Mucosa of descending colon (tissue), 3 donors: ENCODE measurements at regions not wholly inside any gene's neighbourhood (a gene's known extent, or its start where the extent isn't known, plus 50 kb on each side); places are given as distances from the start of the nearest gene placed in this dataset.

Experiments used
- ATAC-seq: fragments of 200-7000 bp; cut with Tn5 transposase; one replicate; pipeline ENCODE4 v1.9.1; 2020; ENCODE audit warnings: mild to moderate bottlenecking, moderate library complexity
- DNase-seq, 3 donors: peaks; one replicate each; pipeline ENCODE4 v3.0.0-alpha.2; 2020
- H3K36me3 ChIP-seq: fragments of 200-600 bp; one replicate; pipeline ENCODE4 v1.8.0; 2021; ENCODE audit warnings: low read depth, mild to moderate bottlenecking
- H3K4me1 ChIP-seq: fragments of 200-600 bp; one replicate; pipeline ENCODE4 v1.8.0; 2021; ENCODE audit warnings: low read depth, mild to moderate bottlenecking
- H3K4me3 ChIP-seq: fragments of 200-600 bp; one replicate; pipeline ENCODE4 v1.8.0; 2021; ENCODE audit warnings: mild to moderate bottlenecking
- H3K9me3 ChIP-seq: fragments of 200-600 bp; one replicate; pipeline ENCODE4 v1.8.0; 2021; ENCODE audit warnings: mild to moderate bottlenecking
- intact Hi-C, 2 donors: fragments of 100-400 bp; cut with DNase I in 1 of 2; cut with micrococcal nuclease in 1 of 2; formaldehyde crosslinking; loops; one replicate each; pipeline versions ENCODE4 v1.11.0 to v1.11.1; 2022; cut with DNase I, micrococcal nuclease
- TF ChIP-seq, protein P1 (sequence below): fragments of 200-600 bp; IDR thresholded peaks from one replicate; pipeline ENCODE4 v1.8.0; 2022; ENCODE audit warnings: antibody characterized with exemption, mild to moderate bottlenecking
- donor health status: DM: no; HTN: no; CAD: no; lungs with moderate emphysema.
- donor health status: DM: no; HTN: no; CAD: no.
- donor health status: DM: no; HTN: yes; CAD: no.

DNA sequence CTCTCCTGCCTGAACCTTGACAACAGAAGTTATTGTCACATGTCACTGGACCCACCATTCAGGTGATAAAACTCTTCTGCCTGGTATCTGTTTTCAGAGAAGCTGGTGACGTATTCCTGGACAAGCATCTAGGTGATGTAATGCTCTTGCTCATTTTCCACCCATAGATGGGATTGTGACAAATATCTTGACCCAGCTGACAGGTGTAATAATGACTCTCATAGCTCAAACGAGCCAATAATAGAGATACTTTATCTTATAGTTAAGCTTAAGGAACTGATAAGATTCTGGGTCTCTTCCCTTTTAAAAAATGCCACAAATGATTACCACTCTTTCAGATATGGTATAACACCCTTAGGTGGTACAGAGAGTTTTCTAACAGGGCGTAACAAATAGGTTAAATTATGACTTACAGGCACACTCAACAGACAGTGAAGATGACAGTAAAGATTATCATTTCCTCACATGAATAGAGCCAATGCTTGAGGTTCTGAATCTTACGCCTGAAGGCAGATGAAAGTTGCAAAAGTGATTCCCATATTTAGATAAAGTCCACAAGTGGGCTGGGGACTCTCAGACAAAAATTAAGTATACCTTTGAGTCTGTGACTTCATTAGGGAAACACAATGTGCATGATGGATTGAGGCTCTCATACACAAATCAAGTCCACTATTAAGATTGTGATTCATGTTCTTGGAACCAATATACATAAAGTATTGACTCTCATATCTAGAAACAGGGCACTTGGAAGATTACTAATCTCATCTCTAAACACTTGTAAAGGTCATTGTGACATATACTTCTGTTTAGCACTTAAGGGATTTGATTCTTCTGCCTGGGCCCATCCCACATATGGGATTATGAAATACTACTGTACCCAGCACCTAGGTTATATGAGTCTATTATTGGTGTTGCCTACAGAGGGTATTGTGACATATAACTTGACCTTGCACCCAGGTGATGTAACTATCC is 326.0 kb downstream of the RPS4Y2 start:
- intact Hi-C loops = no loop called here
- no peak for ATAC-seq
- DNase-seq = no peak
- Histone ChIP-seq H3K9me3 (no peaks in the 10 kb centered on the region), H3K4me1 (no peaks in the 10 kb centered on the region), H3K4me3 (no peak overlapping the region), H3K36me3 (no peaks in the 10 kb centered on the region)
- TF ChIP-seq, protein P1, sequence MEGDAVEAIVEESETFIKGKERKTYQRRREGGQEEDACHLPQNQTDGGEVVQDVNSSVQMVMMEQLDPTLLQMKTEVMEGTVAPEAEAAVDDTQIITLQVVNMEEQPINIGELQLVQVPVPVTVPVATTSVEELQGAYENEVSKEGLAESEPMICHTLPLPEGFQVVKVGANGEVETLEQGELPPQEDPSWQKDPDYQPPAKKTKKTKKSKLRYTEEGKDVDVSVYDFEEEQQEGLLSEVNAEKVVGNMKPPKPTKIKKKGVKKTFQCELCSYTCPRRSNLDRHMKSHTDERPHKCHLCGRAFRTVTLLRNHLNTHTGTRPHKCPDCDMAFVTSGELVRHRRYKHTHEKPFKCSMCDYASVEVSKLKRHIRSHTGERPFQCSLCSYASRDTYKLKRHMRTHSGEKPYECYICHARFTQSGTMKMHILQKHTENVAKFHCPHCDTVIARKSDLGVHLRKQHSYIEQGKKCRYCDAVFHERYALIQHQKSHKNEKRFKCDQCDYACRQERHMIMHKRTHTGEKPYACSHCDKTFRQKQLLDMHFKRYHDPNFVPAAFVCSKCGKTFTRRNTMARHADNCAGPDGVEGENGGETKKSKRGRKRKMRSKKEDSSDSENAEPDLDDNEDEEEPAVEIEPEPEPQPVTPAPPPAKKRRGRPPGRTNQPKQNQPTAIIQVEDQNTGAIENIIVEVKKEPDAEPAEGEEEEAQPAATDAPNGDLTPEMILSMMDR = no peak

DNA sequence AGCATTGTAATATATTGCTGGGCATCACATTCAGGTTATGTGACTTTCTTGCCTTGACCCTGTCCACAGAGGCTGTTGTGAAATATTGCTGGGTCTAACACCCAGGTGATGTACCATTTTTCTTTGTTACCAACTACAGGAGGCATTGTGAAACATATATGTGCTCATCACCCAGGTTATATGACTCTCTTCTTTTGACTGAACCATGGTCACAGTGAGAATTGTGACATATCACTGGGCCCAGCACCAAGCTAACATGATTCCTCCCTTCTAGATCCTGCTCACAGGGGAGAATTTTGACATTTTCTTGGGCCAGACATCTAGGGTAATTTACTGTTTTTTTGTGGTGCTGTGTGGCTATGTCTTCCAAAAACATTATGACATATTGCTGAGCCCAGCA is 326.7 kb downstream of the RPS4Y2 start:
- no peak for ATAC-seq
- intact Hi-C loops = no loop called here
- H3K36me3 ChIP-seq = no peaks in the 10 kb centered on the region
- H3K9me3 ChIP-seq = no peaks in the 10 kb centered on the region
- no peak for DNase-seq
- TF ChIP-seq, protein P1 = no peak
- H3K4me3 ChIP-seq = no peak overlapping the region
- no peaks in the 10 kb centered on the region for H3K4me1 ChIP-seq

DNA sequence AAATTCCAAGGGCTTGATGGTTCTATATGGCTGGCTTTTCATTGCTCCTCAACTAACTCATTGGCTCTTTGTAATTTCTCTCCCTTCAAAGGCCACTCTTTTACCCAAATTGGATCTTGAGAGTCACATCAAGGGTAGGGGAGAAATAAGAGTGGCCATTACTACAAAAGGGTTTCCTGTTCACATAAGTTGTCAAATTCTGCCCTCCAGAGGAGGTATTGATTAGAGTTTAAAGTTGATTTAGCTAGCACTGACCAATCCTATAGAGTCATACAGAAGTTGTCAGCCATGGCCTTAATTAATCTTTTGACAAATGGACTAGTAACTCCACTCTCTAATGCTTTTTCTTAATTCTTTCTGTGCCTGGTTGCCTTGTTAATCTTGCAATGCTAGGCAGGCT is 336.0 kb downstream of the RPS4Y2 start:
- no peak for ATAC-seq
- Histone ChIP-seq H3K4me1 (no peaks in the 10 kb centered on the region), H3K4me3 (no peak overlapping the region), H3K36me3 (no peaks in the 10 kb centered on the region), H3K9me3 (no peaks in the 10 kb centered on the region)
- DNase-seq = no peak
- intact Hi-C loops = no loop called here
- TF ChIP-seq, protein P1 = no peak

DNA sequence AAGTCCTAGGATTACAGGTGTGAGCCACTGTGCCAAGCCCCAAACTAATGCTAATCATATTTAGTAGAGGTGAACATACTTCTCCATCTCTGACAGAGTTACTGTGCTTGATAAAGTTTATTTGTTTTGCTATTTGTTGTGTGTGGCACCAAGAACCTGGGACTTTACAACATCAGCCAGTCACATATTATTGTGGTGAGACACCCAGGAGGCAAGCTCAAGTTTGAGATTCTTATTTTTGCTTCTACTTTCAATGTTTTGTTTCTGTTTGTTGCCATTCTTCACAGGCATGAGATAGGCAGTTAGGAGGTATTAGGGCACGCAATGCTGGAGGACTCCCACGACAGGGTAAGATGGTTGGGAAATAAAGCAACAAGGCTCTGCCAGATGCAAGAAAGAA is 346.6 kb downstream of the RPS4Y2 start:
- ATAC-seq = no peak
- Histone ChIP-seq H3K36me3 (no peaks in the 10 kb centered on the region), H3K4me3 (no peak overlapping the region), H3K4me1 (no peaks in the 10 kb centered on the region), H3K9me3 (no peaks in the 10 kb centered on the region)
- TF ChIP-seq, protein P1 = no peak
- intact Hi-C loops = no loop called here
- no peak for DNase-seq

DNA sequence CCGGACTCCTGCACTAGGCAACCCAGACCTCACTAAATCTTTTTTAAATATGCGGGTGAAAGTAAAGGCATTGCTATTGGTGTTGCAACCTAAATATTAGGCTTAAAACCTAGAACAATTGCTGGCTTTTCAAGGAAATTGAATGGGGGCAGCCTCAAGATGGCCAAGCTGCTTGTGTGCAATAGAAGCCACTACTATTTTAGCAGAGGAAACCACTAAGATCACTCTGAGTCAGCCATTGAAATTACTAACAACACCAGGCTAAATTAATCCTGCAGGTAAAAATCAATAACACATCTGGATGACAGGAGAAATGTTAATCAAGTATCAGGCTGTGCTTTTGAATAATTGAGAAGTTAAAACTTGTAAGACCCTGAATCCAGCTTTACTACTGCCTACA is 348.0 kb downstream of the RPS4Y2 start:
- intact Hi-C loops = no loop called here
- H3K4me3 ChIP-seq = no peak overlapping the region
- ATAC-seq (no peak), DNase-seq (no peak)
- TF ChIP-seq, protein P1 = no peak
- H3K36me3 ChIP-seq = no peaks in the 10 kb centered on the region
- no peaks in the 10 kb centered on the region for H3K9me3 ChIP-seq
- no peaks in the 10 kb centered on the region for H3K4me1 ChIP-seq
